DOHH2 (cell line): ENCODE measurements at regions not wholly inside any gene's neighbourhood (a gene's known extent, or its start where the extent isn't known, plus 50 kb on each side); places are given as distances from the start of the nearest gene placed in this dataset.

ENCODE experiments used
- H3F3A ChIP-seq: fragments of 200-600 bp; sonication (generic), shearing (Covaris generic); 2 replicates; pipeline ENCODE4 v1.6.0; 2016; ENCODE audit warnings: antibody characterized with exemption, mild to moderate bottlenecking; ENCODE audit not compliant: control insufficient read depth, insufficient read depth
- H3K27ac ChIP-seq: fragments of 200-600 bp; sonication (generic); 2 replicates; pipeline ENCODE4 v1.5.1; 2014; ENCODE audit warnings: low read depth, mild to moderate bottlenecking, low read length, moderate library complexity
- H3K27me3 ChIP-seq: fragments of 200-600 bp; sonication (generic); 2 replicates; pipeline ENCODE4 v1.6.1; 2014; ENCODE audit warnings: mild to moderate bottlenecking, low read length, mixed read lengths; ENCODE audit not compliant: control insufficient read depth
- H3K36me3 ChIP-seq: fragments of 200-600 bp; sonication (generic); 2 replicates; pipeline ENCODE4 v1.6.1; 2014; ENCODE audit warnings: mild to moderate bottlenecking, low read length, moderate library complexity, mixed read lengths; ENCODE audit not compliant: control insufficient read depth
- H3K4me1 ChIP-seq: fragments of 200-600 bp; sonication (generic); 2 replicates; pipeline ENCODE4 v1.6.1; 2014; ENCODE audit warnings: mild to moderate bottlenecking, low read length, mixed read lengths; ENCODE audit not compliant: control insufficient read depth
- H3K4me2 ChIP-seq: fragments of 200-600 bp; sonication (generic); 2 replicates; pipeline ENCODE4 v1.6.0; 2014; ENCODE audit warnings: mild to moderate bottlenecking, low read length, moderate library complexity
- H3K4me3 ChIP-seq: fragments of 200-600 bp; sonication (generic); 2 replicates; pipeline ENCODE4 v1.5.1; 2014; ENCODE audit warnings: mild to moderate bottlenecking, low read length, mixed read lengths
- H3K79me2 ChIP-seq: fragments of 200-600 bp; sonication (generic); 2 replicates; pipeline ENCODE4 v1.6.1; 2014; ENCODE audit warnings: mild to moderate bottlenecking, low read length, mixed read lengths; ENCODE audit not compliant: control insufficient read depth
- H3K9me2 ChIP-seq: fragments of 200-600 bp; sonication (generic); replicated peaks from 2 replicates; pipeline ENCODE4 v1.6.1; 2014; ENCODE audit warnings: mild to moderate bottlenecking, low read length, mixed read lengths; ENCODE audit not compliant: control insufficient read depth
- H3K9me3 ChIP-seq: fragments of 200-600 bp; sonication (generic); 2 replicates; pipeline ENCODE4 v1.6.1; 2014; ENCODE audit warnings: antibody characterized with exemption, low read length, mixed read lengths; ENCODE audit not compliant: control insufficient read depth, insufficient read depth
- H4K20me1 ChIP-seq: fragments of 200-600 bp; sonication (generic); 2 replicates; pipeline ENCODE4 v1.6.0; 2014; ENCODE audit warnings: low read depth, mild to moderate bottlenecking, antibody characterized with exemption, low read length, moderate library complexity; ENCODE audit not compliant: control insufficient read depth, insufficient read depth
- CTCF ChIP-seq: fragments of 200-600 bp; sonication (generic); IDR thresholded peaks from one replicate; pipeline ENCODE4 v1.5.1; 2014; ENCODE audit warnings: antibody characterized with exemption, mild to moderate bottlenecking, low read depth, low read length; ENCODE audit not compliant: poor library complexity, severe bottlenecking
- EZH2phosphoT487 ChIP-seq: fragments of 200-600 bp; sonication (generic); IDR thresholded peaks from 2 replicates; pipeline ENCODE4 v1.6.1; 2017; ENCODE audit warnings: borderline replicate concordance, mild to moderate bottlenecking, antibody characterized with exemption, low read length, moderate library complexity, mixed read lengths

- Histone ChIP-seq H3K79me2 (no peaks in the 10 kb centered on the region), H3K27me3 (no peaks in the 10 kb centered on the region), H4K20me1 (no peaks in the 10 kb centered on the region)
These were observed 87.2 kb upstream of the LIFR start for GRCh38 chr5:38643616-38644015.

GRCh38 chr5:38645508-38645907 is 89.1 kb upstream of the LIFR start:
- Histone ChIP-seq H3K4me2 (no peak overlapping the region), H3K4me1 (no peaks in the 10 kb centered on the region), H3F3A (no peaks in the 10 kb centered on the region), H3K27me3 (no peaks in the 10 kb centered on the region), H3K36me3 (no peaks in the 10 kb centered on the region), H3K79me2 (no peaks in the 10 kb centered on the region), H3K9me2 (no peaks in the 10 kb centered on the region), H3K4me3 (no peak overlapping the region), H3K27ac (no peak overlapping the region), H3K9me3 (no peaks in the 10 kb centered on the region), H4K20me1 (no peaks in the 10 kb centered on the region)
- TF ChIP-seq EZH2phosphoT487: no peak
- TF ChIP-seq CTCF: no peak

More at GRCh38 chr5:38643616-38644015, 87.2 kb upstream of the LIFR start:
- Histone ChIP-seq H3K27ac (no peak overlapping the region), H3K4me2 (no peak overlapping the region), H3K4me1 (no peaks in the 10 kb centered on the region), H3K36me3 (no peaks in the 10 kb centered on the region), H3K4me3 (no peak overlapping the region), H3K9me2 (no peaks in the 10 kb centered on the region), H3K9me3 (no peaks in the 10 kb centered on the region), H3F3A (no peaks in the 10 kb centered on the region)
- TF ChIP-seq EZH2phosphoT487 (no peak), CTCF (no peak)

- no peak overlapping the region for H3K27ac ChIP-seq
- no peaks in the 10 kb centered on the region for H3F3A ChIP-seq
- no peak overlapping the region for H3K4me2 ChIP-seq
These were observed 92.4 kb upstream of the LIFR start for GRCh38 chr5:38648703-38649291.

More at GRCh38 chr5:38648703-38649291, 92.4 kb upstream of the LIFR start:
- Histone ChIP-seq H3K4me1 (no peaks in the 10 kb centered on the region), H3K9me2 (no peaks in the 10 kb centered on the region), H3K4me3 (no peak overlapping the region), H3K9me3 (no peaks in the 10 kb centered on the region), H4K20me1 (no peaks in the 10 kb centered on the region), H3K27me3 (no peaks in the 10 kb centered on the region), H3K79me2 (no peaks in the 10 kb centered on the region), H3K36me3 (no peaks in the 10 kb centered on the region)
- TF ChIP-seq CTCF (no peak), EZH2phosphoT487 (no peak)
